ENCODE measurements at regions not wholly inside any gene's neighbourhood (a gene's known extent, or its start where the extent isn't known, plus 50 kb on each side); places are given as distances from the start of the nearest gene placed in this dataset.

DNA sequence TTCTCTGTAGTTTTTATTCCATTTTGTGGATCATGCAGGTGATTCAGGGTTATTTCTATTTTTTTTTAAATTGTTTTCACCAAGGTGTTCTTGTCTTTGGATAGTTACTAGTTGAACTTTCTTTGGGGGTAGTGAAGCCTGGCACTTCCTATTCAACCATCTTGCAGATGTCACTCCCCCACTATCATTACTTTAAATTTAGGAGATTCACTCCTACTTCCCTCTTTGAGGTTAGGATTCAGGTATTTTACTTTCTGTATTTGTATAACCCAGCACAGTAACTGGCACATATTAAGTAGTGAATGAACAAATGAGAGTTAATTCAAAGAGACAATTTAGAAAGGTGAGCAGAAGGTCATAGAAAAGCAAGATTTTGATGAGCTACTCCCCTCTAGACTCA is 255.6 kb downstream of the ATP23 start:
- no peak for FAIRE-seq
- no peak for TF ChIP-seq SPI1 (IDR thresholded peaks at IDR 0.05; ENCODE audit: low read depth, low read length)
- TF ChIP-seq POLR2A (IDR thresholded peaks at IDR 0.05; ENCODE audit: low read depth, low read length), result no peak
- TF ChIP-seq PAX5 (IDR thresholded peaks at IDR 0.05; ENCODE audit: insufficient read depth, low read length, severe bottlenecking), result no peak
- TF ChIP-seq POLR2AphosphoS5 (IDR thresholded peaks at IDR 0.05; ENCODE audit: low read depth, low read length), result no peak
- TF ChIP-seq POU2F2 (IDR thresholded peaks at IDR 0.05; ENCODE audit: low read depth, low read length), result no peak
- no peak for TF ChIP-seq TAF1 (IDR thresholded peaks at IDR 0.05; ENCODE audit: low read depth, low read length)
- no peak for DNase-seq (ENCODE audit: insufficient read length, low spot score)

DNA sequence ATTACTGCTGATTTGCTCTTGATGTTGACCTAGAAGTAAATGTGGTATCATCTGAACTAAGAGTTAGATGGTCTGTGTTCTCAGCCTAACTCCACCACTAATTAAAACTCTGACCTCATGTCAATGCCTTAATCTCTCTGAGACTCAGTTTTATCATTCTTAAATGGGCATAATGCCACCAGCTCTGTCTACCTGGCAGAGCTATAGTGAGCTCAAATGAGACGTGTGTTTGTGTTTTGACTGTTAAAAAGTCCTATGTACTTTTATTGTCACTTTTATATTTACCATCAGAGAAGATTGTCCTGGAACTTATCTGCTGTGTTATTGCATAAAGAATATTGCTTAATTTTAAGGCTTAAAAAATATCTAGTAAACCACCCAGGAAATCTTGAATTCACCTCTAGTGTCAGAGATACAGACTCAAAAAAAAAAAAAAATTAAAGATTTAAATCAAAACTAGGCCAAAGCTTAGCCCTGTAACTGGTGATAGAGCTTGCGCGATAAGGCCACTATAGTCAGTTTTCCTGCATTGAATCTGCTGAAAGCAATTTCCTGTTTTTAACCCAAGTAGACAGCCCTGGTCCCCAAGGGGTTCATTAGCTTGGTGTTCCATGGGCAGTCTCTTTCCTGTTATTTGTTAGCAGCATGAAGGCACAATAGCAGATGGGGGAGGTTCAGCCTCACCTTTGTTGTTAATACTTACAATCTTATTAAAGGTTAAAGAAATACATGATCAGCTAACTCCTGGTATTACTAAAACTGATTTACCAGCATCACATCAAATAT is 261.8 kb downstream of the ATP23 start:
- no peak for FAIRE-seq
- DNase-seq (ENCODE audit: insufficient read length, low spot score), result no peak
- TF ChIP-seq POU2F2 (IDR thresholded peaks at IDR 0.05; ENCODE audit: low read depth, low read length) (no peak), POLR2A (IDR thresholded peaks at IDR 0.05; ENCODE audit: low read depth, low read length) (no peak), POLR2AphosphoS5 (IDR thresholded peaks at IDR 0.05; ENCODE audit: low read depth, low read length) (no peak), PAX5 (IDR thresholded peaks at IDR 0.05; ENCODE audit: insufficient read depth, low read length, severe bottlenecking) (no peak), SPI1 (IDR thresholded peaks at IDR 0.05; ENCODE audit: low read depth, low read length) (no peak), TAF1 (IDR thresholded peaks at IDR 0.05; ENCODE audit: low read depth, low read length) (no peak)

DNA sequence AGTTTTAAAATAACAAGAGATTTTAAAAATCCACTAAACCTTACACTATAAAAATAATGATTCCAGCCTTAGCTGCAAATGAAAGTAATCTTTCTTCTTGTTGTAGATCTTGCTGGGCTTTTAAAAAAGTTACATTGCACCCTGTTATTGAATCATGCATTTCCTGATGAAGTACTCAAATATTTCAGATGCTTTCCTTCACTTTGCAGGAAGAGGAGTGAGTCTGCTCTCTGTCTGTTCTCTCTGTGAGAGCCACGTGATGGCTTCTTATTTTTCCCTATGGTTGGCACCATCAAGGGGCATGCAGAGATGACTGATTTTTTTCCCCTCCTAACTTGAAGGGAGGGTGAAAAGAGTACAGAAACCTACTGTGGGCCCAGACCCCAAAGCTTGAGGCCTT is 262.7 kb downstream of the ATP23 start:
- DNase-seq (ENCODE audit: insufficient read length, low spot score), result no peak
- FAIRE-seq, result no peak
- TF ChIP-seq PAX5 (IDR thresholded peaks at IDR 0.05; ENCODE audit: insufficient read depth, low read length, severe bottlenecking) (no peak), POLR2AphosphoS5 (IDR thresholded peaks at IDR 0.05; ENCODE audit: low read depth, low read length) (no peak), POU2F2 (IDR thresholded peaks at IDR 0.05; ENCODE audit: low read depth, low read length) (no peak), TAF1 (IDR thresholded peaks at IDR 0.05; ENCODE audit: low read depth, low read length) (no peak), SPI1 (IDR thresholded peaks at IDR 0.05; ENCODE audit: low read depth, low read length) (no peak), POLR2A (IDR thresholded peaks at IDR 0.05; ENCODE audit: low read depth, low read length) (no peak)

DNA sequence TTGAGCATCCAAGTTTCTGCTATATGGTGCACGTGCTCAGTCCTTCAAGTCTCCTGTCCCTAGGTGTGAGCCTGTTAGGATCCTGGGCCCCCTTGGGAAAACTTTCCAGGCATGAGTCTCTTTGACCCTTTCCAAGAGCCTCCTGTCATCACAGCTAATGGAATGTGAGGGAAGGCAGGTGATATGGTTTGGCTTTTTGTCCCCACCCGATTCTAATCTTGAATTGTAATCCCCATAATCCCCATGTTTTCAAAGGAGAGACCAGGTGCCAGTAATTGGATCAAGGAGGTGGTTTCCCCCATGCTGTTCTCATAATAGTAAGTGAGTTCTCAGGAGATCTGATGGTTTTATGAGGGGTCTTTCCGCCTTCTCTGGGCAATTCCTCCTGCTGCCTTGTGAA is 265.5 kb downstream of the ATP23 start:
- no peak for TF ChIP-seq POU2F2 (IDR thresholded peaks at IDR 0.05; ENCODE audit: low read depth, low read length)
- no peak for TF ChIP-seq SPI1 (IDR thresholded peaks at IDR 0.05; ENCODE audit: low read depth, low read length)
- TF ChIP-seq PAX5 (IDR thresholded peaks at IDR 0.05; ENCODE audit: insufficient read depth, low read length, severe bottlenecking), result no peak
- TF ChIP-seq POLR2AphosphoS5 (IDR thresholded peaks at IDR 0.05; ENCODE audit: low read depth, low read length), result no peak
- TF ChIP-seq TAF1 (IDR thresholded peaks at IDR 0.05; ENCODE audit: low read depth, low read length), result no peak
- no peak for TF ChIP-seq POLR2A (IDR thresholded peaks at IDR 0.05; ENCODE audit: low read depth, low read length)
- FAIRE-seq, result no peak
- DNase-seq (ENCODE audit: insufficient read length, low spot score), result no peak

DNA sequence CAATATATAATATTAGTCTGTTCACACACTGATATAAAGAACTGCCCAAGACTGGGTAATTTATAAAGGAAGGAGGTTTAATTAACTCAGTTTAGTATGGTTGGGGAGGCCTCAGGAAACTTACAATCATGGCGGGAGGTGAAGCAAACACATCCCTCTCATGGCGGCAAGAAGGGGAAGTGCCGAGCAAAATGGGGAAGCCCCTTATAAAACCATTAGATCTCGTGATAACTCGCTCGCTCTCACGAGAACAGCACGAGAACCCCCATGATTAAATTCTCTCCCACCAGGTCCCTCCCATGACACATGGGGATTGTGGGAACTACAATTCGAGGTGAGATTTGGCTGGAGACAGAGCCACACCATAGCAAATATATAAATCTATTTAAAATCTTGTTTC is 269.8 kb downstream of the ATP23 start:
- TF ChIP-seq POU2F2 (IDR thresholded peaks at IDR 0.05; ENCODE audit: low read depth, low read length), result no peak
- FAIRE-seq (no peak), DNase-seq (ENCODE audit: insufficient read length, low spot score) (no peak)

DNA sequence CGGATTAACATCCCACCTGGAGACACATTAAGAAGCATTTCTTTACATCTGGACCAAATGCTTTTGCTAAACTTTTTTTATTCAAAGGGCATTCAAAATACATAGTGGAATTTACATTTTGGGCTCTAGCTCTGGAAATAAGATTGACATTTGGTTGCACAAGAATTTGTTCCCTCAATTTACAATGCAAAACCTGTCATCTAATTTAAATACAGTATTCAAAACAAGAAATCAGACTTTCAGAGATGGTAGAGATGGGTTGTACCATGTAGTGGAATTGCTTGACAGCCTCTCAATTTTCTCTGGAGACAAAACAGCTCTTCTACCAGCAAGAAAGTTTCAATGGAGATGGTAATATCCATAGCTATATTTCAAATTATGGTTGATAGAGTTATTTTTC is 275.8 kb downstream of the ATP23 start:
- TF ChIP-seq SPI1 (IDR thresholded peaks at IDR 0.05; ENCODE audit: low read depth, low read length) (no peak), PAX5 (IDR thresholded peaks at IDR 0.05; ENCODE audit: insufficient read depth, low read length, severe bottlenecking) (no peak), POLR2A (IDR thresholded peaks at IDR 0.05; ENCODE audit: low read depth, low read length) (no peak), TAF1 (IDR thresholded peaks at IDR 0.05; ENCODE audit: low read depth, low read length) (no peak), POU2F2 (IDR thresholded peaks at IDR 0.05; ENCODE audit: low read depth, low read length) (no peak), POLR2AphosphoS5 (IDR thresholded peaks at IDR 0.05; ENCODE audit: low read depth, low read length) (no peak)
- DNase-seq (ENCODE audit: insufficient read length, low spot score) (no peak), FAIRE-seq (no peak)

DNA sequence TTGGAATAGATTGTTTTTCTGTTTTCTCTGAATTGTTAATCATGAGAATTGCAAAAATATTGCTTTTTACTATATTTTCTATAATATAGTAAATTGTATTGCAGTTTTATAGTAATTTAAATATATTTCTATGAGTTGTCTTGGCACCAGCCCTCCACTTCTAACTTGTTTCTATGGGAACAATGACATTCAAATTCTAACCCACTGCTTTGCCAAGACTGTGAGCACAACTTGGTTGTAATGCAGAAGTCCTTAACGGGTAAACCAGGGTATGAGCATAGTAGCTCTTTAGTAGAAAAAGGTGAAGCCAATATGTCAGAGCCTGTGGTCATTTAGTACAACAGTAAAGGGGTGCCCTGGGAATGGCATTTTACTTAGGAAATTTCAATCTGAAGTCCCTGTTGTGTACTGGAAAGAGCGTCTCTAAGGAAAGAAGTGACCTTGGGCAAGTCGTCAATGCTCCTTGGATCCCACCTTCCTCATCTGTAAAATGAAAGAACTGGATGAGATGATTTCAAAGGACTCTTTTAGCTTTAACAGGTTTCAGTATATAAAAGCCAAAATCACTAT is 283.3 kb downstream of the ATP23 start:
- DNase-seq (ENCODE audit: insufficient read length, low spot score), result no peak
- TF ChIP-seq POLR2A (IDR thresholded peaks at IDR 0.05; ENCODE audit: low read depth, low read length) (no peak), PAX5 (IDR thresholded peaks at IDR 0.05; ENCODE audit: insufficient read depth, low read length, severe bottlenecking) (no peak), TAF1 (IDR thresholded peaks at IDR 0.05; ENCODE audit: low read depth, low read length) (no peak), SPI1 (IDR thresholded peaks at IDR 0.05; ENCODE audit: low read depth, low read length) (no peak), POU2F2 (IDR thresholded peaks at IDR 0.05; ENCODE audit: low read depth, low read length) (no peak)
- FAIRE-seq, result no peak

DNA sequence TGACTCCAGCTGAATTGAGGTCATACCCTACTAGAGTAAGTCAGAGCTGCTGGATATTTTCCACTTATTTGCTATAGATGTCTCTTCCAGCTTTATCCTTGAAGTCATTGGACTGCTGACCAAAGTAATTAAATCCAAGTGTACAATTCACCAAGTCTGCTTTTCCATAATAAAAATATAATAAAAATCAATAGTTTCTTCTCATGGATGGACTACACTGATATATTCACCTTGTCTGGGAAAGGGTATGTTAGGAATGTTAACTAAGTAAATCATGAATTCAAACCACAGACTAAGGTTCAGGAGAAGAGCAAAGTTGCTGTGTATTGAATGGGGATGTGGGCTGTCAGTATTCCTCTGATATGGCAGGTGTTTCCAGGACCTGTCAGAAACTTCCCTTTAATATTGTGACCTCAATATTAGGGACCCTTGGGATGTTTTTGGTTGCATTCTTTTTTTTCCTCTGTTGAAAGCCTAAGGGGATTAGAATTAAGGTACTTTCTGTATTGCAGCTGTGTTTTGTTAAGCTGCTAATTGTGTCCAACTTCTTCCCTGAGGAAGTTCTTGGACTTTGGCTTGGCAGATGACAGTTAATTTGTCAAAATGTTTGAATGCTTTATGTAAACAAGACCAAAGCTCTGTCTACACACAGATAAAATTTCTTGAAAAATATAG is 284.0 kb downstream of the ATP23 start:
- TF ChIP-seq TAF1 (IDR thresholded peaks at IDR 0.05; ENCODE audit: low read depth, low read length), result no peak
- no peak for TF ChIP-seq POLR2AphosphoS5 (IDR thresholded peaks at IDR 0.05; ENCODE audit: low read depth, low read length)
- no peak for TF ChIP-seq POU2F2 (IDR thresholded peaks at IDR 0.05; ENCODE audit: low read depth, low read length)
- no peak for TF ChIP-seq SPI1 (IDR thresholded peaks at IDR 0.05; ENCODE audit: low read depth, low read length)
- TF ChIP-seq POLR2A (IDR thresholded peaks at IDR 0.05; ENCODE audit: low read depth, low read length), result no peak
- no peak for TF ChIP-seq PAX5 (IDR thresholded peaks at IDR 0.05; ENCODE audit: insufficient read depth, low read length, severe bottlenecking)
- FAIRE-seq, result no peak
- no peak for DNase-seq (ENCODE audit: insufficient read length, low spot score)

DNA sequence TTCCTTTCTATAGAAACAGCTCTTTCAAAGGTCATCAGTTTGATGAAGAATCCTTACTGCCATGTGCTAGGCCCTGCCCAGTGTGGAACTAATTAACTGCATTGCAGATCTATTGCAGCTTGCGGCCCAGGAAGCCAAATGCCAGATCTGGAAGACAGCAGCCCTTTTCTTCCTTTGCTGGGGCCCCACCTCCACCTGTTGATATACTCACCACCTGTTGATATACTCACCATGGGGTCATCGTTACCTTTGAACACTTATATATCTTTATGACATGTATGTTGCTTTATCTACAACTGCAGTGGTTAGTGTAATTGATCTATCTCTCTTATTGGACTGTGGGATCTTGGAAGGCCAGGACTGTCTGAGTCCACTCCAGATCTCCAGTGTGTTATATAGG is 292.5 kb downstream of the ATP23 start:
- DNase-seq (ENCODE audit: insufficient read length, low spot score) (no peak), FAIRE-seq (no peak)
- TF ChIP-seq TAF1 (IDR thresholded peaks at IDR 0.05; ENCODE audit: low read depth, low read length), result no peak
- no peak for TF ChIP-seq POLR2AphosphoS5 (IDR thresholded peaks at IDR 0.05; ENCODE audit: low read depth, low read length)
- TF ChIP-seq PAX5 (IDR thresholded peaks at IDR 0.05; ENCODE audit: insufficient read depth, low read length, severe bottlenecking), result no peak
- TF ChIP-seq POU2F2 (IDR thresholded peaks at IDR 0.05; ENCODE audit: low read depth, low read length), result no peak
- TF ChIP-seq SPI1 (IDR thresholded peaks at IDR 0.05; ENCODE audit: low read depth, low read length), result no peak
- no peak for TF ChIP-seq POLR2A (IDR thresholded peaks at IDR 0.05; ENCODE audit: low read depth, low read length)
